Adrenal gland (tissue), 5 donors: ENCODE measurements at regions not wholly inside any gene's neighbourhood (a gene's known extent, or its start where the extent isn't known, plus 50 kb on each side); places are given as distances from the start of the nearest gene placed in this dataset.

Experiments
- CTCF ChIP-seq, 6 experiments: fragments of 450-650 bp in 4 of 6; fragments of 200-600 bp in 2 of 6; sonication (generic) in 1 of 6; IDR thresholded peaks; 1 replicate in 5 of 6; 2 replicates in 1 of 6; pipeline versions ENCODE4 v1.5.1 to v1.8.0; 2016 to 2021; ENCODE audit warnings: antibody characterized with exemption in 6 of 6, mild to moderate bottlenecking in 2 of 6, moderate library complexity in 1 of 6
- POLR2A ChIP-seq, 2 donors: fragments of 450-650 bp; IDR thresholded peaks; one replicate each; pipeline ENCODE4 v1.6.1; 2017; ENCODE audit warnings: antibody characterized with exemption in 2 of 2, mild to moderate bottlenecking in 2 of 2, moderate library complexity in 1 of 2
- donor health status: DM: no; HTN: no; CAD: no.

- TF ChIP-seq CTCF (IDR thresholded peaks at IDR 0.05) (no peak), POLR2A (IDR thresholded peaks at IDR 0.05) (no peak)
Measured at GRCh38 chr5:68911840-68912690, 181.7 kb upstream of the SLC30A5 start.
